HepG2 (cell line): ENCODE measurements at regions not wholly inside any gene's neighbourhood (a gene's known extent, or its start where the extent isn't known, plus 50 kb on each side); places are given as distances from the start of the nearest gene placed in this dataset.

ENCODE experiments used
- ATF3 ChIP-seq: sonication (generic); formaldehyde crosslinking; IDR thresholded peaks from 2 replicates; pipeline ENCODE4 v1.4.0; 2020; ENCODE audit warnings: missing genetic modification reagents
- BCL6 ChIP-seq: IDR thresholded peaks from 2 replicates; pipeline ENCODE4 v1.6.1; 2016; ENCODE audit warnings: missing genetic modification reagents, missing compliant biosample characterization
- PHF21A ChIP-seq: sonication (generic); formaldehyde crosslinking; IDR thresholded peaks from 2 replicates; pipeline ENCODE4 v1.5.0; 2020; ENCODE audit warnings: mild to moderate bottlenecking, missing genetic modification reagents
- RFX3 ChIP-seq: IDR thresholded peaks from 2 replicates; pipeline ENCODE4 v1.6.1; 2016; ENCODE audit warnings: missing biosample characterization, missing genetic modification reagents
- SMAD1 ChIP-seq: sonication (generic); formaldehyde crosslinking; IDR thresholded peaks from 2 replicates; pipeline ENCODE4 v1.4.0; 2020; ENCODE audit warnings: missing genetic modification reagents, low read depth, mild to moderate bottlenecking, borderline replicate concordance
- SMARCC2 ChIP-seq: fragments of 450-650 bp; IDR thresholded peaks from 2 replicates; pipeline ENCODE4 v1.6.1; 2017; ENCODE audit warnings: antibody characterized with exemption, mild to moderate bottlenecking
- SOX5 ChIP-seq: IDR thresholded peaks from 2 replicates; pipeline ENCODE4 v1.6.1; 2016; ENCODE audit warnings: borderline replicate concordance
- ZNF646 ChIP-seq: sonication (generic); formaldehyde crosslinking; IDR thresholded peaks from 2 replicates; pipeline ENCODE4 v1.9.0; 2021; ENCODE audit warnings: mild to moderate bottlenecking, missing genetic modification reagents
- TF ChIP-seq, protein P1 (sequence below): sonication (generic); formaldehyde crosslinking; IDR thresholded peaks from 2 replicates; pipeline ENCODE4 v1.4.0; 2020; ENCODE audit warnings: mild to moderate bottlenecking, missing genetic modification reagents
- TF ChIP-seq, protein P2 (sequence below): sonication (generic); formaldehyde crosslinking; IDR thresholded peaks from 2 replicates; pipeline ENCODE4 v1.4.0; 2020; ENCODE audit warnings: missing genetic modification reagents

GRCh38 chr7:136275794-136276193, 298.6 kb upstream of the MTPN start (continued):
- TF ChIP-seq ZNF646 (CRISPR knock-in tag), result no peak
- no peak for TF ChIP-seq PHF21A (CRISPR knock-in tag)
- TF ChIP-seq, protein P1, sequence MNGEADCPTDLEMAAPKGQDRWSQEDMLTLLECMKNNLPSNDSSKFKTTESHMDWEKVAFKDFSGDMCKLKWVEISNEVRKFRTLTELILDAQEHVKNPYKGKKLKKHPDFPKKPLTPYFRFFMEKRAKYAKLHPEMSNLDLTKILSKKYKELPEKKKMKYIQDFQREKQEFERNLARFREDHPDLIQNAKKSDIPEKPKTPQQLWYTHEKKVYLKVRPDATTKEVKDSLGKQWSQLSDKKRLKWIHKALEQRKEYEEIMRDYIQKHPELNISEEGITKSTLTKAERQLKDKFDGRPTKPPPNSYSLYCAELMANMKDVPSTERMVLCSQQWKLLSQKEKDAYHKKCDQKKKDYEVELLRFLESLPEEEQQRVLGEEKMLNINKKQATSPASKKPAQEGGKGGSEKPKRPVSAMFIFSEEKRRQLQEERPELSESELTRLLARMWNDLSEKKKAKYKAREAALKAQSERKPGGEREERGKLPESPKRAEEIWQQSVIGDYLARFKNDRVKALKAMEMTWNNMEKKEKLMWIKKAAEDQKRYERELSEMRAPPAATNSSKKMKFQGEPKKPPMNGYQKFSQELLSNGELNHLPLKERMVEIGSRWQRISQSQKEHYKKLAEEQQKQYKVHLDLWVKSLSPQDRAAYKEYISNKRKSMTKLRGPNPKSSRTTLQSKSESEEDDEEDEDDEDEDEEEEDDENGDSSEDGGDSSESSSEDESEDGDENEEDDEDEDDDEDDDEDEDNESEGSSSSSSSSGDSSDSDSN, result no peak
- no peak for TF ChIP-seq RFX3 (CRISPR knock-in tag)
- no peak for TF ChIP-seq BCL6 (CRISPR knock-in tag)
- TF ChIP-seq ATF3 (CRISPR knock-in tag), result no peak
- TF ChIP-seq, protein P2, sequence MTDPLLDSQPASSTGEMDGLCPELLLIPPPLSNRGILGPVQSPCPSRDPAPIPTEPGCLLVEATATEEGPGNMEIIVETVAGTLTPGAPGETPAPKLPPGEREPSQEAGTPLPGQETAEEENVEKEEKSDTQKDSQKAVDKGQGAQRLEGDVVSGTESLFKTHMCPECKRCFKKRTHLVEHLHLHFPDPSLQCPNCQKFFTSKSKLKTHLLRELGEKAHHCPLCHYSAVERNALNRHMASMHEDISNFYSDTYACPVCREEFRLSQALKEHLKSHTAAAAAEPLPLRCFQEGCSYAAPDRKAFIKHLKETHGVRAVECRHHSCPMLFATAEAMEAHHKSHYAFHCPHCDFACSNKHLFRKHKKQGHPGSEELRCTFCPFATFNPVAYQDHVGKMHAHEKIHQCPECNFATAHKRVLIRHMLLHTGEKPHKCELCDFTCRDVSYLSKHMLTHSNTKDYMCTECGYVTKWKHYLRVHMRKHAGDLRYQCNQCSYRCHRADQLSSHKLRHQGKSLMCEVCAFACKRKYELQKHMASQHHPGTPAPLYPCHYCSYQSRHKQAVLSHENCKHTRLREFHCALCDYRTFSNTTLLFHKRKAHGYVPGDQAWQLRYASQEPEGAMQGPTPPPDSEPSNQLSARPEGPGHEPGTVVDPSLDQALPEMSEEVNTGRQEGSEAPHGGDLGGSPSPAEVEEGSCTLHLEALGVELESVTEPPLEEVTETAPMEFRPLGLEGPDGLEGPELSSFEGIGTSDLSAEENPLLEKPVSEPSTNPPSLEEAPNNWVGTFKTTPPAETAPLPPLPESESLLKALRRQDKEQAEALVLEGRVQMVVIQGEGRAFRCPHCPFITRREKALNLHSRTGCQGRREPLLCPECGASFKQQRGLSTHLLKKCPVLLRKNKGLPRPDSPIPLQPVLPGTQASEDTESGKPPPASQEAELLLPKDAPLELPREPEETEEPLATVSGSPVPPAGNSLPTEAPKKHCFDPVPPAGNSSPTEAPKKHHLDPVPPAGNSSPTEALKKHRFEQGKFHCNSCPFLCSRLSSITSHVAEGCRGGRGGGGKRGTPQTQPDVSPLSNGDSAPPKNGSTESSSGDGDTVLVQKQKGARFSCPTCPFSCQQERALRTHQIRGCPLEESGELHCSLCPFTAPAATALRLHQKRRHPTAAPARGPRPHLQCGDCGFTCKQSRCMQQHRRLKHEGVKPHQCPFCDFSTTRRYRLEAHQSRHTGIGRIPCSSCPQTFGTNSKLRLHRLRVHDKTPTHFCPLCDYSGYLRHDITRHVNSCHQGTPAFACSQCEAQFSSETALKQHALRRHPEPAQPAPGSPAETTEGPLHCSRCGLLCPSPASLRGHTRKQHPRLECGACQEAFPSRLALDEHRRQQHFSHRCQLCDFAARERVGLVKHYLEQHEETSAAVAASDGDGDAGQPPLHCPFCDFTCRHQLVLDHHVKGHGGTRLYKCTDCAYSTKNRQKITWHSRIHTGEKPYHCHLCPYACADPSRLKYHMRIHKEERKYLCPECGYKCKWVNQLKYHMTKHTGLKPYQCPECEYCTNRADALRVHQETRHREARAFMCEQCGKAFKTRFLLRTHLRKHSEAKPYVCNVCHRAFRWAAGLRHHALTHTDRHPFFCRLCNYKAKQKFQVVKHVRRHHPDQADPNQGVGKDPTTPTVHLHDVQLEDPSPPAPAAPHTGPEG (CRISPR knock-in tag), result no peak
- no peak for TF ChIP-seq SMARCC2
- no peak for TF ChIP-seq SMAD1 (CRISPR knock-in tag)
- TF ChIP-seq SOX5, result no peak
- TF ChIP-seq, all 625 proteins: peak for 0
